Gastroesophageal sphincter (tissue), 4 donors: ENCODE measurements at regions not wholly inside any gene's neighbourhood (a gene's known extent, or its start where the extent isn't known, plus 50 kb on each side); places are given as distances from the start of the nearest gene placed in this dataset.

Experiments used
- ATAC-seq: fragments of 150-250 bp; one replicate; pipeline ENCODE4 v1.9.1; 2016; ENCODE audit warnings: mild to moderate bottlenecking, moderate library complexity
- H3K27ac ChIP-seq, 4 donors: fragments of 200-600 bp; sonication (generic) in 3 of 4; 1 replicate in 3 of 4; 2 replicates in 1 of 4; pipeline ENCODE4 v1.5.1; 2016 to 2019
- H3K27me3 ChIP-seq: fragments of 200-600 bp; sonication (generic); one replicate; pipeline ENCODE4 v1.5.1; 2019
- H3K36me3 ChIP-seq, 2 donors: fragments of 200-600 bp; sonication (generic); one replicate each; pipeline ENCODE4 v1.5.1; 2019; ENCODE audit warnings: control low read depth in 1 of 2
- H3K4me1 ChIP-seq, 3 donors: fragments of 200-600 bp; sonication (generic); 1 replicate in 2 of 3; 2 replicates in 1 of 3; pipeline ENCODE4 v1.5.1; 2016 to 2019; ENCODE audit warnings: control low read depth in 2 of 3
- H3K4me3 ChIP-seq, 2 donors: fragments of 200-600 bp; sonication (generic); one replicate each; pipeline ENCODE4 v1.5.1; 2019; ENCODE audit warnings: mild to moderate bottlenecking in 1 of 2, moderate library complexity in 1 of 2
- H3K9me3 ChIP-seq, 3 donors: fragments of 200-600 bp; sonication (generic); one replicate each; pipeline ENCODE4 v1.5.1; 2017 to 2019; ENCODE audit warnings: control low read depth in 2 of 3
- EP300 ChIP-seq: sonication (generic); formaldehyde crosslinking; IDR thresholded peaks from one replicate; pipeline ENCODE4 v1.6.1; 2017; ENCODE audit warnings: antibody characterized with exemption, mild to moderate bottlenecking
- POLR2A ChIP-seq, 2 donors: fragments of 450-650 bp; IDR thresholded peaks; one replicate each; pipeline ENCODE4 v1.6.1; 2017; ENCODE audit warnings: antibody characterized with exemption in 2 of 2, mild to moderate bottlenecking in 2 of 2, moderate library complexity in 1 of 2
- POLR2AphosphoS5 ChIP-seq: sonication (generic); formaldehyde crosslinking; IDR thresholded peaks from one replicate; pipeline ENCODE4 v1.6.1; 2017; ENCODE audit warnings: antibody characterized with exemption
- WGBS, 2 donors: methylation state at CpG; one replicate each; pipeline ENCODE4 v1.1.5; 2018; ENCODE audit warnings: low coverage in 1 of 2; 5-methylcytosine and 5-hydroxymethylcytosine counted together
- TF ChIP-seq, protein P1 (sequence below), 4 experiments: fragments of 200-600 bp in 2 of 4; fragments of 450-650 bp in 2 of 4; sonication (generic) in 1 of 4; IDR thresholded peaks; one replicate each; pipeline ENCODE4 v1.5.1; 2017 to 2019; ENCODE audit warnings: antibody characterized with exemption in 4 of 4, mild to moderate bottlenecking in 2 of 4, moderate library complexity in 2 of 4

DNA sequence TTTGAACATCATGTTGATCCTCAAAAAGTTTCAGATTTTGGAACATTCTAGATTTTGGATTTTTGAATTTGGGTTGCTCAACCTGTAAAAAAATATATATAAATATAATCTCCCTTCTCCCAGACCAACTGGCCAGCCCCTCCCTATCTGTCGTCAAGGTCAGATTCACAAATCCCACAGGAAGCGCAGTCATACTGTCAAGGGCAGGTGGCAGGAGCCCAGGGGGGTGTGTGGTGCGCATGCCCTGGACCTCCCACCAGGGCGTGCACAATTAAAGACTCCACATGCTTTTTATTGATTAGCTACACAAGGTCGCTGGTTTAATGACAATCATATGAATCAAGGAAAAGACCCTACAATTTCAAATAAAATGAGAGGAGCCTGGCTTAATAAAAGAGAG lies 77.0 kb upstream of the EEPD1 start:
- H3K4me3 ChIP-seq: no peak overlapping the region
- H3K27ac ChIP-seq: no peak overlapping the region
- 74% methylated on average over 5 of the region's 5 CpGs; no CpG with 5 or more reads in 1 of the 2 donors for WGBS, 2 donors
- no peaks in the 10 kb centered on the region for H3K9me3 ChIP-seq
- H3K27me3 ChIP-seq: no peaks in the 10 kb centered on the region
- TF ChIP-seq, protein P1, sequence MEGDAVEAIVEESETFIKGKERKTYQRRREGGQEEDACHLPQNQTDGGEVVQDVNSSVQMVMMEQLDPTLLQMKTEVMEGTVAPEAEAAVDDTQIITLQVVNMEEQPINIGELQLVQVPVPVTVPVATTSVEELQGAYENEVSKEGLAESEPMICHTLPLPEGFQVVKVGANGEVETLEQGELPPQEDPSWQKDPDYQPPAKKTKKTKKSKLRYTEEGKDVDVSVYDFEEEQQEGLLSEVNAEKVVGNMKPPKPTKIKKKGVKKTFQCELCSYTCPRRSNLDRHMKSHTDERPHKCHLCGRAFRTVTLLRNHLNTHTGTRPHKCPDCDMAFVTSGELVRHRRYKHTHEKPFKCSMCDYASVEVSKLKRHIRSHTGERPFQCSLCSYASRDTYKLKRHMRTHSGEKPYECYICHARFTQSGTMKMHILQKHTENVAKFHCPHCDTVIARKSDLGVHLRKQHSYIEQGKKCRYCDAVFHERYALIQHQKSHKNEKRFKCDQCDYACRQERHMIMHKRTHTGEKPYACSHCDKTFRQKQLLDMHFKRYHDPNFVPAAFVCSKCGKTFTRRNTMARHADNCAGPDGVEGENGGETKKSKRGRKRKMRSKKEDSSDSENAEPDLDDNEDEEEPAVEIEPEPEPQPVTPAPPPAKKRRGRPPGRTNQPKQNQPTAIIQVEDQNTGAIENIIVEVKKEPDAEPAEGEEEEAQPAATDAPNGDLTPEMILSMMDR (IDR thresholded peaks at IDR 0.05): no peak
- TF ChIP-seq POLR2AphosphoS5 (no peak), EP300 (no peak), POLR2A (IDR thresholded peaks at IDR 0.05) (no peak)
- no peak for ATAC-seq
- H3K4me1 ChIP-seq: no peaks in the 10 kb centered on the region
- H3K36me3 ChIP-seq: no peaks in the 10 kb centered on the region

DNA sequence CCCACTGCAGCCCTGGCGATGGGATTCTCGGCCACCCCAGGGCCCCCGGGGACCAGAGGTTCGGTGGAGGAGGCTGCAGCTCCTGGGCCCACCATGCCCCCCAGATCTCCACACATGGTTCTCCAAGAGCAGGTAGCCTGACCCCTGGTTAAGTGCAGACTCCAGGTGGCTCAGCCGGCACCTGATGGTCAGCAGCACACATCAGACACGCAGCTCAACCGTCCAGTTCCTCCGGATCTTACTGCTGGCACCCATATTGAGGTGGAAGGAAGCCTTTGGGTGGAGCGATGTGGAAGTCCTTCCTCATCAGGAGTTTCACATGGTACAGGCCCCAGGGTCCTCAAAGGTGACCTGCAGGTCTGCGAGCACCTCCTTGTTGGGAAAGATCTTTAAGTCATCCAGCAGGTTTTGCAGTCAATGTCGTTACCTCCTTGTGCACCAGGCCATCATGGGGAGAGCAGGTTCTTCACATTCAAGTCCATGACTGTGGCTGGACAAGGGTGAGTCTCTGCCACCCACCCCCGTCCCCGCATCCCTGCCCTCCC lies 74.2 kb upstream of the EEPD1 start:
- H3K27me3 ChIP-seq: no peaks in the 10 kb centered on the region
- no peaks in the 10 kb centered on the region for H3K36me3 ChIP-seq
- TF ChIP-seq POLR2A (IDR thresholded peaks at IDR 0.05) (no peak), POLR2AphosphoS5 (no peak), EP300 (no peak)
- TF ChIP-seq, protein P1 (IDR thresholded peaks at IDR 0.05): no peak
- no peaks in the 10 kb centered on the region for H3K4me1 ChIP-seq
- H3K9me3 ChIP-seq: no peaks in the 10 kb centered on the region
- 93% methylated on average over 2 of the region's 13 CpGs; no CpG with 5 or more reads in 1 of the 2 donors for WGBS, 2 donors
- no peak overlapping the region for H3K4me3 ChIP-seq
- ATAC-seq: no peak
- no peak overlapping the region for H3K27ac ChIP-seq

DNA sequence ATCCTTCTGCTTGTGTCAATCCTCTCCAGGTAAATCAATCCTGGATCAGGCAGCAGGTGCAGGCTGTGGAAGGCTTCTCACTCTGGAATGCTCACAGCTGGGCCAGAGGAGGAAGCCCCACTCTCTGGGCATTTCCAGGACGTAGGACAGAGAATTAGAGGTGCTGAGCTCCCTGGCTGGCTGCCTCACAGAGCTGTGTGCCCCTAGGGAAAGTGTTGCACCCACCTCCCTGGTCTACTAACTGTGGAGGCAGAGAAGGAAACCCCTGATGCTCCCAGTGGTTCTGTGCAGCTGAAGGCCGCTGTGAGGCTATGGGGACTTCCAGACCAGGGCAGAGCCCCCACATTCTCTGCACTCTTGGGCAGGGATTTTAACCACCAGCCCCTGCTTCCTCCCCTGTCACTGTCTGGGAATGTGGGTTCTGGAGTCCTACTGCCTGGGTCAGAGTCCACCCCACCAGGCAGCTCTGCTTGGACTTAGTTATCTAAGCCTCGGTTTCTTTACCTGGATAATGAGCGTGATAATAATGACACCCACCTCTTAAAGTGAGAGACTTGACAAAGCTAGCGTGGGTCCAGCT lies 73.5 kb upstream of the EEPD1 start:
- 86 to 90% methylated on average over 2 of the region's 5 CpGs for WGBS, 2 donors
- Histone ChIP-seq H3K27me3 (no peaks in the 10 kb centered on the region), H3K36me3 (no peaks in the 10 kb centered on the region), H3K9me3 (no peaks in the 10 kb centered on the region), H3K4me3 (no peak overlapping the region), H3K4me1 (no peaks in the 10 kb centered on the region), H3K27ac (no peak overlapping the region)
- ATAC-seq: no peak
- no peak for TF ChIP-seq POLR2A (IDR thresholded peaks at IDR 0.05)
- no peak for TF ChIP-seq POLR2AphosphoS5
- no peak for TF ChIP-seq EP300
- TF ChIP-seq, protein P1 (IDR thresholded peaks at IDR 0.05): no peak

DNA sequence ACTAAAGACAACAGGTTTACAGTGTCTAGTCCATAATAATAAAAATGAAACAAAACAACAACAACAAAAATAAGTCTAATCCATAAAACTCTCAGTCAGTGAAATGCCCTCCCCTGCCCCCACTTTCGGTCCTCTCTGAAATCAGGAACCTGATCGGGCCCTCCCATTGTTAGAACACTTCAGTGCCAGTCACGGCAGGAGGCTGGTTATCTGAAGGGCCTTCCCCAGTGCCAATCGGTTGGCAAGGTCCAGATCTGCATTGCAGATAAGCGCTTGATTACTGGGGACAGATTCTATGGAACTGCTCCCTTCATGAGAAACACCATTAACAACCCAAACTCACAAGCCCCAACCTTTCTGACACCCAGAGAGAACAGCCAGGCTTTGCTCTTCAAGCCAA lies 72.2 kb upstream of the EEPD1 start:
- Histone ChIP-seq H3K4me3 (no peak overlapping the region), H3K27ac (no peak overlapping the region), H3K36me3 (no peaks in the 10 kb centered on the region), H3K4me1 (no peaks in the 10 kb centered on the region), H3K27me3 (no peaks in the 10 kb centered on the region), H3K9me3 (no peaks in the 10 kb centered on the region)
- TF ChIP-seq, protein P1 (IDR thresholded peaks at IDR 0.05): no peak
- no peak for TF ChIP-seq EP300
- no peak for TF ChIP-seq POLR2AphosphoS5
- TF ChIP-seq POLR2A (IDR thresholded peaks at IDR 0.05): no peak
- 93% methylated on average over 3 of the region's 5 CpGs; no CpG with 5 or more reads in 1 of the 2 donors for WGBS, 2 donors
- ATAC-seq: no peak

DNA sequence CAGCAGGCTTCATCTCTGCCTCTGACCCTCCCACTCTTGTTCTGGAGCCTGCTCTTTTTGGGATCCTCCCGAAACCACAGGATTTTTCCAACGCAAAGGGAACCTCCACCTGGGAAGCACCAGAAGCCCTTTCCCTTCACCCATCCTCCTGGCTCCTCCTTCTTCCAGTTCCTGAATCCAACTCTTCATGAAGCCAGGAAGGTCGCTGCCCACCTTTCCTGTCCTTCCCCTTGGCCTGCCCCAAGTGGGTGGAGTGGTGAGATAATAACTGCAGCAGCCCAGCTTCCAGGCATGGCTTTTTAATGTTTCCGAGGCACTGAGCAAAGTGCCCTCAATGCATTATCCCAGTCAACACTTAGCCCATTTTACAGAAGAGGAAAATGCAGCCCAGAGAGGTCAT lies 70.8 kb upstream of the EEPD1 start:
- TF ChIP-seq POLR2A (IDR thresholded peaks at IDR 0.05) (no peak), EP300 (no peak), POLR2AphosphoS5 (no peak)
- TF ChIP-seq, protein P1 (IDR thresholded peaks at IDR 0.05): no peak
- Histone ChIP-seq H3K9me3 (no peaks in the 10 kb centered on the region), H3K4me3 (no peak overlapping the region), H3K27ac (no peak overlapping the region), H3K4me1 (no peaks in the 10 kb centered on the region), H3K36me3 (no peaks in the 10 kb centered on the region), H3K27me3 (no peaks in the 10 kb centered on the region)
- no peak for ATAC-seq
- 90 to 100% methylated on average over 3 of the region's 4 CpGs for WGBS, 2 donors
